A549 (cell line): ENCODE measurements at regions not wholly inside any gene's neighbourhood (a gene's known extent, or its start where the extent isn't known, plus 50 kb on each side); places are given as distances from the start of the nearest gene placed in this dataset.

Source experiments
- ATAC-seq, 2 experiments: fragments of 200-7000 bp in 1 of 2; fragments of >200 bp in 1 of 2; cut with Nextera tagmentation in 1 of 2; cut with Tn5 transposase in 1 of 2; 3 replicates each; pipeline versions ENCODE4 v1.8.0 to v1.9.1; 2018 to 2020; ENCODE audit warnings: mild to moderate bottlenecking in 1 of 2, moderate library complexity in 1 of 2
- CTCF ChIA-PET: fragments of 300-600 bp; sonication (Branson Sonifier 250); formaldehyde crosslinking; extraction: SDS; loops from one replicate; lab custom pipeline; 2021; ENCODE audit warnings: antibody characterized with exemption, inconsistent platforms; lab: Yijun Ruan, JAX
- POLR2A ChIA-PET: fragments of 350-600 bp; formaldehyde crosslinking; extraction: SDS; loops from one replicate; lab custom pipeline; 2021; ENCODE audit warnings: antibody characterized with exemption, inconsistent platforms; lab: Yijun Ruan, JAX
- DNase-seq, 2 experiments: peaks; one replicate each; pipeline versions ENCODE4 v3.0.0 to v3.0.0-alpha.2; 2011 to 2016; ENCODE audit warnings: low read depth in 1 of 2, low spot score in 1 of 2
- FAIRE-seq: peaks from 2 replicates; lab custom pipeline; 2011; peaks lifted over from hg19 to GRCh38; lab: Jason Lieb, UNC
- H3K27ac ChIP-seq, 2 experiments: fragments of >200 bp; sonication (Bioruptor Twin); formaldehyde crosslinking; 3 replicates each; pipeline ENCODE4 v1.5.1; 2016 to 2017
- H3K4me1 ChIP-seq: fragments of >200 bp; sonication (Bioruptor Twin); formaldehyde crosslinking; 3 replicates; pipeline ENCODE4 v1.6.1; 2016
- H3K4me2 ChIP-seq: fragments of >200 bp; sonication (Bioruptor Twin); formaldehyde crosslinking; 3 replicates; pipeline ENCODE4 v1.6.1; 2016
- H3K4me3 ChIP-seq: fragments of >200 bp; sonication (Bioruptor Twin); formaldehyde crosslinking; 3 replicates; pipeline ENCODE4 v1.5.1; 2016
- H3K9me3 ChIP-seq: fragments of >200 bp; sonication (Bioruptor Twin); formaldehyde crosslinking; 3 replicates; pipeline ENCODE4 v1.6.1; 2016
- CHD2 ChIP-seq: fragments of 150-350 bp; IDR thresholded peaks from 2 replicates; pipeline ENCODE4 v1.6.1; 2014; ENCODE audit warnings: low read length; ENCODE audit not compliant: partially characterized antibody
- CTCF ChIP-seq: fragments of >200 bp; sonication (Bioruptor Twin); formaldehyde crosslinking; IDR thresholded peaks from 3 replicates; pipeline ENCODE4 v1.5.1; 2016
- ELK1 ChIP-seq: fragments of 150-350 bp; IDR thresholded peaks from 2 replicates; pipeline ENCODE4 v1.6.1; 2014; ENCODE audit warnings: low read depth, mild to moderate bottlenecking, low read length
- FOXS1 ChIP-seq: fragments of 250-450 bp; sonication (Bioruptor Pico); IDR thresholded peaks from 2 replicates; pipeline ENCODE4 v1.5.0; 2020; ENCODE audit warnings: mild to moderate bottlenecking, moderate library complexity
- GATA3 ChIP-seq: IDR thresholded peaks from 2 replicates; pipeline ENCODE4 v1.6.1; 2012; ENCODE audit warnings: borderline replicate concordance
- HEYL ChIP-seq: fragments of 250-450 bp; sonication (Bioruptor Pico); IDR thresholded peaks from 2 replicates; pipeline ENCODE4 v1.8.0; 2021; ENCODE audit warnings: mild to moderate bottlenecking, moderate library complexity
- HOXB5 ChIP-seq: fragments of 250-450 bp; sonication (Bioruptor Pico); IDR thresholded peaks from 2 replicates; pipeline ENCODE4 v1.5.0; 2020; ENCODE audit warnings: mild to moderate bottlenecking, moderate library complexity
- JUNB ChIP-seq: fragments of >200 bp; sonication (Bioruptor Twin); formaldehyde crosslinking; IDR thresholded peaks from 2 replicates; pipeline ENCODE4 v1.6.1; 2016
- NFE2L2 ChIP-seq: fragments of 150-350 bp; conservative IDR thresholded peaks from 2 replicates; pipeline ENCODE4 v1.6.1; 2014; ENCODE audit warnings: low read length
- NPAS2 ChIP-seq: fragments of 250-450 bp; sonication (Bioruptor Pico); IDR thresholded peaks from 2 replicates; pipeline ENCODE4 v1.8.0; 2022; ENCODE audit warnings: mild to moderate bottlenecking, moderate library complexity, borderline replicate concordance
- PBX3 ChIP-seq: IDR thresholded peaks from 2 replicates; pipeline ENCODE4 v1.6.1; 2012
- PHF8 ChIP-seq: fragments of 200-600 bp; sonication (generic); IDR thresholded peaks from 2 replicates; pipeline ENCODE4 v1.6.1; 2016; ENCODE audit warnings: low read depth, mild to moderate bottlenecking, antibody characterized with exemption, moderate library complexity, borderline replicate concordance
- RCOR1 ChIP-seq: fragments of 150-350 bp; IDR thresholded peaks from 2 replicates; pipeline ENCODE4 v1.6.1; 2014; ENCODE audit warnings: antibody characterized with exemption, low read length, low read depth
- REST ChIP-seq: fragments of 200-600 bp; sonication (generic); IDR thresholded peaks from 2 replicates; pipeline ENCODE4 v1.6.1; 2016; ENCODE audit warnings: antibody characterized with exemption, mild to moderate bottlenecking, moderate library complexity
- RFX5 ChIP-seq: fragments of 450-650 bp; IDR thresholded peaks from 2 replicates; pipeline ENCODE4 v1.7.1; 2014; ENCODE audit warnings: antibody characterized with exemption, mild to moderate bottlenecking, moderate library complexity
- TFCP2L1 ChIP-seq: fragments of 250-450 bp; sonication (Bioruptor Pico); IDR thresholded peaks from 2 replicates; pipeline ENCODE4 v1.5.0; 2021; ENCODE audit warnings: mild to moderate bottlenecking
- ZC3H11A ChIP-seq: fragments of 450-650 bp; IDR thresholded peaks from 2 replicates; pipeline ENCODE4 v1.6.1; 2014; ENCODE audit warnings: antibody characterized with exemption, mild to moderate bottlenecking
- ZNF302 ChIP-seq: fragments of 250-450 bp; sonication (Bioruptor Pico); IDR thresholded peaks from 2 replicates; pipeline ENCODE4 v1.9.0; 2021; ENCODE audit warnings: inconsistent platforms, mild to moderate bottlenecking, moderate library complexity
- WGBS: methylation state at CpG from one replicate; pipeline ENCODE4 v1.1.6; 2017; ENCODE audit errors: missing lambda C conversion rate; 5-methylcytosine and 5-hydroxymethylcytosine counted together
- TF ChIP-seq, protein P1 (sequence below): fragments of 450-650 bp; IDR thresholded peaks from 2 replicates; pipeline ENCODE4 v1.6.1; 2014; ENCODE audit warnings: antibody characterized with exemption

DNA sequence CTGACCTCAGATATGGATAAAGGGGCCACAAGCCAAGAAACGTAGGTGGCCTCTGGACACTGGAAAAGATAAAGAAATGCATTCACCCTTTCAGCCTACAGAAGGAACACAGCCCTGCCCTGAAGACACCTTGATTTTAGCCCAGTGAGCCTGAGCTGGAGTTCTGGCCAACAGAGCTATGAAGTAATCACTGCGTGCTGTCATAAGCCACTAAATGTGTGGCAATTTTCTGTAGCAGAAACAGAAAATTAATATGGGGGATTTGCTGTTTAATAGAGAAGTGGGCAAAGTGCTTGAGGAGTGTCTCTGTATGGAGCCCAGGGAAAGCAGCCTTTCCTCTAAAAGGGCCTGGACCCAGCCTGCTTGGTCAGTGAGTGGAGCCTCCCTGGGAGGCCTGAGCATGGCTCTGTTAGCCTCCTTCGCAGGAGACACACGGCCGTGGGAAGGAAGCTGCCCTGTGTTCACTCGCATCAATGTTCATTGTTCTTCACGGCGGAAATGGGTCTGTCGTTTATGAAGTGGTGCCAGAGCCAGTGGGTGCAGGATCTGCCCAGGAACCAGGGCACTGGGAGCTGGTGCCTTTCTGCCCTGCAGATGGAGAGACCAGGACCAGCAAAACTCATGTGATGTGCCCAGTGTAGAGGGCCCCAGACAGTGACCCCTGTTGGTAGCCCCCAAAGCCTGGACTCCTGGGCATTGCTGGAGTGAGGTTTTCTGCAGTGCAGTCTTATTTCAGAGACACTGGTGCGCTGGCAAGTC, 268.9 kb downstream of the NDUFA10 start:
- peaks cover 22% of the 10 kb centered on the region for H3K4me1 ChIP-seq
- CTCF ChIA-PET = interaction anchor here (0.6 kb wide), 1 partner anchor 399 kb away, joined by 3 read pairs; no protein-coding TSS in a partner anchor
- POLR2A ChIA-PET = no interaction called here
- TF ChIP-seq TFCP2L1 = no peak
- TF ChIP-seq CTCF = no peak
- no peak for TF ChIP-seq HEYL (CRISPR knock-in tag)
- no peak for TF ChIP-seq REST
- no peak for TF ChIP-seq ZC3H11A
- no peak for TF ChIP-seq RFX5
- TF ChIP-seq NPAS2 (CRISPR knock-in tag) = no peak
- TF ChIP-seq, protein P1, sequence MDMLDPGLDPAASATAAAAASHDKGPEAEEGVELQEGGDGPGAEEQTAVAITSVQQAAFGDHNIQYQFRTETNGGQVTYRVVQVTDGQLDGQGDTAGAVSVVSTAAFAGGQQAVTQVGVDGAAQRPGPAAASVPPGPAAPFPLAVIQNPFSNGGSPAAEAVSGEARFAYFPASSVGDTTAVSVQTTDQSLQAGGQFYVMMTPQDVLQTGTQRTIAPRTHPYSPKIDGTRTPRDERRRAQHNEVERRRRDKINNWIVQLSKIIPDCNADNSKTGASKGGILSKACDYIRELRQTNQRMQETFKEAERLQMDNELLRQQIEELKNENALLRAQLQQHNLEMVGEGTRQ = no peak
- TF ChIP-seq CHD2 = no peak
- no peak for TF ChIP-seq RCOR1
- TF ChIP-seq NFE2L2 = no peak
- no peak for TF ChIP-seq GATA3
- TF ChIP-seq JUNB = no peak
- no peak for TF ChIP-seq PBX3
- TF ChIP-seq ELK1 = no peak
- 78% methylated on average over 9 of the region's 10 CpGs for WGBS
- no peak; a peak in 1 of 6 replicates for ATAC-seq
- H3K4me3 ChIP-seq = no peak overlapping the region
- no peak overlapping the region for H3K4me2 ChIP-seq
- DNase-seq = no peak
- peaks cover 18% of the 10 kb centered on the region for H3K9me3 ChIP-seq
- peak overlapping the region in 1 of 2 experiments; percentile 78; a peak in 2 of 6 replicates for H3K27ac ChIP-seq
- FAIRE-seq = no peak

DNA sequence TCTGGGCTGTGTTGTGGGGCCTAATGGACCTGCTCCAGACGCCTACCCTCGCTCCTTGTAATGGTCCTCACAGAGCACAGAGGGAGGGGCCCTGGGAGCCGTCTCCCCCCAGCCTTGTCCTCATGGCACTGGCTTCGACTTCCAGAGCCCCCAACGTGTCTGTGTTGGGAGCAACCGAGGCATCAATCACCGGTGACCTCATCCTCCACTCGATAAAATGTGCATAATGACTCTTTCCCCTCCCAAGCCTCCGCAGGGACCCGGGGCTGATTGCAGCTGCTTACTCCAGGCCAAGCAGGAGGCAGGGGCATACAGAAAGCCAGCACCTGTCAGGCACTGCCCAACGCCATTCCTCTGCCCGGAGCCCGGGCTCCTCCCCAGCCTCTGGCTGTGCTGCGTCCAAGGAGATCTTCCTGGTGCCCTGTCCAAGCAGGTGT, 271.7 kb downstream of the NDUFA10 start:
- 63% methylated on average over 13 of the region's 14 CpGs for WGBS
- Histone ChIP-seq H3K9me3 (no peaks in the 10 kb centered on the region), H3K4me3 (no peak overlapping the region), H3K4me1 (peaks cover 13% of the 10 kb centered on the region), H3K4me2 (no peak overlapping the region), H3K27ac (no peak overlapping the region)
- ATAC-seq (no peak), FAIRE-seq (no peak), DNase-seq (no peak)
- ChIA-PET POLR2A (no interaction called here), CTCF (interaction anchor here (0.6 kb wide), 1 partner anchor 50 kb away, joined by 4 read pairs; no protein-coding TSS in a partner anchor)
- TF ChIP-seq HOXB5 (CRISPR knock-in tag) (no peak), ZNF302 (no peak), FOXS1 (CRISPR knock-in tag) (no peak), PHF8 (no peak), RCOR1 (no peak)
